Neuronal stem cell (in vitro differentiated cells): ENCODE measurements at regions not wholly inside any gene's neighbourhood (a gene's known extent, or its start where the extent isn't known, plus 50 kb on each side); places are given as distances from the start of the nearest gene placed in this dataset.
"Not testable (repeated sequence)": the region's sequence is repeated elsewhere in the genome, so short reads cannot be mapped to it uniquely, and the experiment has no call there.

Source experiments
- DNase-seq: peaks from one replicate; pipeline ENCODE4 v3.0.0-alpha.2; 2013; ENCODE audit warnings: low spot score
- H2AFZ ChIP-seq: one replicate; pipeline ENCODE4 v1.6.1; 2013; ENCODE audit warnings: mild to moderate bottlenecking, low read length, inconsistent platforms
- H2AK5ac ChIP-seq: 2 replicates; pipeline ENCODE4 v1.6.1; 2013; ENCODE audit warnings: low read depth, mild to moderate bottlenecking, inconsistent platforms, low read length, moderate library complexity, mixed read lengths
- H2BK120ac ChIP-seq: 2 replicates; pipeline ENCODE4 v1.6.1; 2013; ENCODE audit warnings: low read depth, mild to moderate bottlenecking, inconsistent platforms, low read length, moderate library complexity, mixed read lengths
- H2BK12ac ChIP-seq: one replicate; pipeline ENCODE4 v1.6.1; 2013; ENCODE audit warnings: low read length, inconsistent platforms
- H2BK15ac ChIP-seq: 2 replicates; pipeline ENCODE4 v1.6.1; 2013; ENCODE audit warnings: mild to moderate bottlenecking, low read length, inconsistent platforms, mixed read lengths
- H2BK5ac ChIP-seq: one replicate; pipeline ENCODE4 v1.6.1; 2013; ENCODE audit warnings: inconsistent platforms, mild to moderate bottlenecking, low read length, moderate library complexity
- H3K14ac ChIP-seq: one replicate; pipeline ENCODE4 v1.6.1; 2013; ENCODE audit warnings: low read length, inconsistent platforms
- H3K18ac ChIP-seq: 2 replicates; pipeline ENCODE4 v1.6.1; 2013; ENCODE audit warnings: low read length, inconsistent platforms
- H3K23ac ChIP-seq: 2 replicates; pipeline ENCODE4 v1.6.1; 2013; ENCODE audit warnings: low read depth, mild to moderate bottlenecking, mixed read lengths, low read length, inconsistent platforms; ENCODE audit not compliant: poor library complexity
- H3K27ac ChIP-seq: replicated peaks from 3 replicates; pipeline ENCODE4 v1.5.1; 2013; ENCODE audit warnings: low read length, inconsistent platforms
- H3K27me3 ChIP-seq, 3 experiments: 2 replicates each; pipeline ENCODE4 v1.6.1; 2013; ENCODE audit warnings: low read length in 3 of 3, mild to moderate bottlenecking in 2 of 3, inconsistent platforms in 1 of 3, low read depth in 1 of 3, mixed read lengths in 1 of 3, moderate library complexity in 1 of 3; ENCODE audit not compliant: control insufficient read depth in 3 of 3, insufficient read depth in 3 of 3
- H3K36me3 ChIP-seq, 2 donors: replicated peaks in 1 of 2; 2 replicates each; pipeline ENCODE4 v1.6.1; 2013; ENCODE audit warnings: low read length in 2 of 2; ENCODE audit not compliant: control insufficient read depth in 2 of 2, insufficient read depth in 2 of 2
- H3K4ac ChIP-seq: 2 replicates; pipeline ENCODE4 v1.6.1; 2013; ENCODE audit warnings: inconsistent platforms, mild to moderate bottlenecking, low read length, moderate library complexity
- H3K4me1 ChIP-seq, 2 donors: 1 replicate in 1 of 2; 2 replicates in 1 of 2; pipeline ENCODE4 v1.6.1; 2013; ENCODE audit warnings: low read length in 2 of 2, low read depth in 1 of 2; ENCODE audit not compliant: control insufficient read depth in 2 of 2, insufficient read depth in 1 of 2
- H3K4me2 ChIP-seq: one replicate; pipeline ENCODE4 v1.6.1; 2013; ENCODE audit warnings: mild to moderate bottlenecking, low read length, inconsistent platforms; ENCODE audit not compliant: insufficient read depth, poor library complexity, severe bottlenecking
- H3K4me3 ChIP-seq, 2 donors: 2 replicates each; pipeline ENCODE4 v1.5.1; 2013; ENCODE audit warnings: low read length in 2 of 2, mild to moderate bottlenecking in 2 of 2, inconsistent platforms in 1 of 2, moderate library complexity in 1 of 2
- H3K79me1 ChIP-seq: one replicate; pipeline ENCODE4 v1.6.1; 2013; ENCODE audit warnings: low read depth, mild to moderate bottlenecking, inconsistent platforms, low read length, moderate library complexity
- H3K9ac ChIP-seq: one replicate; pipeline ENCODE4 v1.6.1; 2013; ENCODE audit warnings: mild to moderate bottlenecking, low read depth, low read length, inconsistent platforms; ENCODE audit not compliant: poor library complexity
- H3K9me3 ChIP-seq, 2 donors: replicated peaks in 1 of 2; 2 replicates each; pipeline versions ENCODE3 to v1.6.1; 2013; ENCODE audit warnings: low read length in 2 of 2, mild to moderate bottlenecking in 2 of 2, inconsistent platforms in 1 of 2, low read depth in 1 of 2, mixed read lengths in 1 of 2, moderate library complexity in 1 of 2; ENCODE audit not compliant: control insufficient read depth in 2 of 2, insufficient read depth in 1 of 2
- H4K8ac ChIP-seq: one replicate; pipeline ENCODE4 v1.6.1; 2013; ENCODE audit warnings: low read depth, mild to moderate bottlenecking, inconsistent platforms, low read length, moderate library complexity
- H4K91ac ChIP-seq: one replicate; pipeline ENCODE4 v1.6.1; 2013; ENCODE audit warnings: low read length, low read depth, mild to moderate bottlenecking, inconsistent platforms; ENCODE audit not compliant: poor library complexity
- WGBS, 2 donors: extraction: QIAGEN DNeasy Blood & Tissue Kit; methylation state at CpG; one replicate each; pipeline ENCODE4 v1.1.7; 2013; ENCODE audit warnings: missing lambda C conversion rate in 2 of 2, mixed read lengths in 1 of 2; ENCODE audit not compliant: insufficient read length in 2 of 2, insufficient replicate concordance in 1 of 2; ENCODE audit errors: extremely low coverage in 2 of 2; 5-methylcytosine and 5-hydroxymethylcytosine counted together

- H3K4me3 ChIP-seq, H3K79me1 ChIP-seq, H4K8ac ChIP-seq, H2AFZ ChIP-seq, H3K9me3 ChIP-seq, H4K91ac ChIP-seq, H3K4ac ChIP-seq, H2BK120ac ChIP-seq, H3K4me2 ChIP-seq, DNase-seq, H3K36me3 ChIP-seq, H3K9ac ChIP-seq, H3K4me1 ChIP-seq, H3K23ac ChIP-seq, H2AK5ac ChIP-seq, H3K14ac ChIP-seq, H2BK15ac ChIP-seq, H3K27ac ChIP-seq, H2BK12ac ChIP-seq, H3K18ac ChIP-seq, H2BK5ac ChIP-seq, H3K27me3 ChIP-seq: not testable (repeated sequence)
- no CpG with 5 or more reads among the region's 4 CpGs for WGBS, 2 donors
Measured at GRCh38 chr18:70395771-70396170, 106.9 kb downstream of the SOCS6 start.

DNA sequence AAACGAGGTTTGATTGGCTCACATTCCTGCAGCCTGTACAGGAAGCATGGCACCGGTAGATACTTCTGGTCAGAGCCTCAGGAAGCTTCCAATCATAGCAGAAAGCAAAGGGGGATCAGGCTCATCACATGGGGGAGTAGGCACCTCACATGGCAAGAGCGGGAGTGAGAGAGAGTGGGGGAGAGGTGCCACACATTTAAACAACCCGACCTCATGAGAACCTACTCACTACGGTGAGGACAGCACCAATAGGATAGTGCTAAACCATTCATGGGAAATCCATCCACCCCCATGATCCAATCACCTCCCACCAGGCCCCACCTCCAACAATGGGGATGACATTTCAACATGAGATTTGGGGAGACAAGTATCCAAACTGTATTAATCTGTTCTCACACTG is 105.8 kb downstream of the SOCS6 start:
- H2BK120ac ChIP-seq: no peak overlapping the region
- H2BK15ac ChIP-seq: no peak overlapping the region
- H3K4me1 ChIP-seq: no peaks in the 10 kb centered on the region
- H4K8ac ChIP-seq: no peak overlapping the region
- no peak overlapping the region for H3K23ac ChIP-seq
- H4K91ac ChIP-seq: no peak overlapping the region
- H2AFZ ChIP-seq: no peak overlapping the region
- WGBS, 2 donors: no CpG with 5 or more reads among the region's 5 CpGs
- H3K36me3 ChIP-seq: no peaks in the 10 kb centered on the region
- H3K4ac ChIP-seq: no peak overlapping the region
- no peaks in the 10 kb centered on the region for H3K27me3 ChIP-seq
- DNase-seq: no peak
- H2AK5ac ChIP-seq: no peak overlapping the region
- H3K79me1 ChIP-seq: no peaks in the 10 kb centered on the region
- no peak overlapping the region for H2BK12ac ChIP-seq
- no peaks in the 10 kb centered on the region for H3K9me3 ChIP-seq
- no peak overlapping the region for H3K9ac ChIP-seq
- no peak overlapping the region for H3K18ac ChIP-seq
- H3K4me2 ChIP-seq: no peak overlapping the region
- H3K14ac ChIP-seq: no peak overlapping the region
- H3K27ac ChIP-seq: no peak overlapping the region
- H2BK5ac ChIP-seq: no peak overlapping the region
- no peak overlapping the region for H3K4me3 ChIP-seq

DNA sequence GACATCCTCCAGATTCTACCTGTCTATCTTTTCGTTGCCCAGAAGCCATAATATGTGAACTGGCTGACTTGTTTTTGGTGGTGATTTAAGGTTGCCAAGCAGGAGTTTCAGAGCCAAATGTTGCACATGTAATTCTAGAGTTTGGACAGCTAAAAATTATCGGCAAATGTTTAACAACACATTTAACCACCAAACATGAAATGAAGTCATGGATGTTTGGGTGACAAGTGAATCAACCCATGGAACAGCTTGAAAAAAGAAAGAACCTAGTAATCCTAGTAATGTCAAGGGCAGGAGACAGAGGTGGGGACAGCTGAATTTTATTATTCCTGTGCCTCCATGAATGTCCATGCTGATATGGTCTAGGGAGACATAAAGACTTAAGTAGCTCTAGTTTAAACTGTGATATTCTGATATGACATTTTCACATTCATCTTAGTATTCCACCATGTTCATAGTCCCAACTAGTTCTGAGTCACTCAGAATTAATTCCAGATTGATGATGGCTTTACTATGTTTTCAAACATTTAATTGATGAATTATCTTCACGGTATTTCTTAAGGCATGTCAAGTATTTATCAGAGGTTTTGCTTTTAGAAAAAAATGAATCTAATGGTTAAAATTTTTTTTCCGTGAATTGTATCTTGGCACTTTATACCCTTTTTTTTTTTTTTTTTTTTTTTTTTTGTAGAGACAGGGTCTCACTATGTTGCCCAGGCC is 101.7 kb downstream of the SOCS6 start:
- H3K27ac ChIP-seq: no peak overlapping the region
- H3K9me3 ChIP-seq: no peaks in the 10 kb centered on the region
- no peak overlapping the region for H2AFZ ChIP-seq
- no peaks in the 10 kb centered on the region for H3K4me1 ChIP-seq
- H3K14ac ChIP-seq: no peak overlapping the region
- H3K4ac ChIP-seq: no peak overlapping the region
- H3K27me3 ChIP-seq: no peaks in the 10 kb centered on the region
- no peak overlapping the region for H2BK15ac ChIP-seq
- no peaks in the 10 kb centered on the region for H3K36me3 ChIP-seq
- no peaks in the 10 kb centered on the region for H3K79me1 ChIP-seq
- H2BK120ac ChIP-seq: no peak overlapping the region
- no peak overlapping the region for H4K8ac ChIP-seq
- H2BK12ac ChIP-seq: no peak overlapping the region
- H3K23ac ChIP-seq: no peak overlapping the region
- H2AK5ac ChIP-seq: no peak overlapping the region
- no peak overlapping the region for H4K91ac ChIP-seq
- no peak overlapping the region for H3K4me2 ChIP-seq
- H3K9ac ChIP-seq: no peak overlapping the region
- no peak for DNase-seq
- no peak overlapping the region for H3K4me3 ChIP-seq
- H2BK5ac ChIP-seq: no peak overlapping the region
- no peak overlapping the region for H3K18ac ChIP-seq
- WGBS, 2 donors: no CpG with 5 or more reads among the region's 4 CpGs

- not testable (repeated sequence) for H3K9ac ChIP-seq, H2BK5ac ChIP-seq, H2BK120ac ChIP-seq, H3K14ac ChIP-seq, H2AK5ac ChIP-seq, H3K4me2 ChIP-seq, H3K9me3 ChIP-seq, H3K4me1 ChIP-seq, H3K18ac ChIP-seq, H3K23ac ChIP-seq, H3K36me3 ChIP-seq, H3K27me3 ChIP-seq, H3K79me1 ChIP-seq, H3K27ac ChIP-seq, H2BK12ac ChIP-seq, H3K4ac ChIP-seq, DNase-seq, H2BK15ac ChIP-seq, H3K4me3 ChIP-seq, H4K91ac ChIP-seq, H2AFZ ChIP-seq, H4K8ac ChIP-seq
- WGBS, 2 donors: no CpG with 5 or more reads among the region's 5 CpGs
Measured at GRCh38 chr18:70389036-70389435, 100.2 kb downstream of the SOCS6 start.
